ENCODE measurements at regions not wholly inside any gene's neighbourhood (a gene's known extent, or its start where the extent isn't known, plus 50 kb on each side); places are given as distances from the start of the nearest gene placed in this dataset.

GRCh38 chr11:35071722-35072121, 67.2 kb upstream of the CD44 start:
- DNase-seq (ENCODE audit: extremely low spot score in 2 of 2) = no peak
- Histone ChIP-seq H3K27ac (no peak overlapping the region), H3K9me3 (no peaks in the 10 kb centered on the region), H3K4me1 (peaks cover 6% of the 10 kb centered on the region), H3K36me3 (no peaks in the 10 kb centered on the region), H3K4me3 (no peak overlapping the region), H3K27me3 (no peaks in the 10 kb centered on the region)
- no peak for TF ChIP-seq POLR2A (IDR thresholded peaks at IDR 0.05)
- TF ChIP-seq POLR2AphosphoS5 (IDR thresholded peaks at IDR 0.05; ENCODE audit: insufficient read depth in 1 of 2, low read depth in 1 of 2) = no peak
- no peak for TF ChIP-seq CTCF (IDR thresholded peaks at IDR 0.05)
- intact Hi-C loops (cut with DNase I) = no loop called here

DNA sequence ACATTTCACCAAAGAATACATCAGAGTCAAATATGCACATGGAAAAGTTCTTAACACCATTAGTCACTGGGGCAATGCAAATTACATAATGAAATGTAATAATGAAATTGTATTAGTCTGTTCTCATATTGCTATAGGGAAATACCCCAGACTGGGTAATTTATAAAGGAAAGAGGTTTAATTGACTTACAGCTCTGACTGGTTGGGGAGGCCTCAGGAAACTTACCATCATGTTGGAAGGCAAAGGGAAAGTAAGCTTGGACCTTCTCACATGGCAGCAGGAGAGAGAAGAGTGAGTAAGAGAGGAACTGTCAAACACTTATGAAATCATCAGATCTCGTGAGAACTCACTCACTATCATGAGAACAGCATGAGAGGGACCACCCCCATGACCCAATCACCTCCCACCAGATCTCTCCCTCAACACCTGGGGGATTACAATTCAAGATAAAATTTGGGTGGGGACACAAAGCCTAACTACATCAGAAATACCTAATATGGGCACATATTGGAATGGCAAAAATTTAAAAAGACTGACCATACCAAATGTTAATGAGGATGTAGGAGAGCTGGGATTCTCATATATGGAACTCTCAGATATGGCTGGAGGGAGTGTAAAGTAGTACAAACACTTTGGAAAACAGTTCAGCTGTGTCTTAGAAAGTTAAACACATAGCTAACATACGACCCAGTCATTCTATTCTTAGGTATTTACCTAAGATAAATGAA, 65.1 kb upstream of the CD44 start:
- peaks cover 9% of the 10 kb centered on the region for H3K4me1 ChIP-seq
- H3K27ac ChIP-seq = no peak overlapping the region
- H3K36me3 ChIP-seq = no peaks in the 10 kb centered on the region
- no peaks in the 10 kb centered on the region for H3K9me3 ChIP-seq
- no peak overlapping the region for H3K4me3 ChIP-seq
- H3K27me3 ChIP-seq = no peaks in the 10 kb centered on the region
- intact Hi-C loops (cut with DNase I) = no loop called here
- no peak for TF ChIP-seq CTCF (IDR thresholded peaks at IDR 0.05)
- no peak for TF ChIP-seq POLR2A (IDR thresholded peaks at IDR 0.05)
- no peak for TF ChIP-seq POLR2AphosphoS5 (IDR thresholded peaks at IDR 0.05; ENCODE audit: insufficient read depth in 1 of 2, low read depth in 1 of 2)
- no peak for DNase-seq (ENCODE audit: extremely low spot score in 2 of 2)

DNA sequence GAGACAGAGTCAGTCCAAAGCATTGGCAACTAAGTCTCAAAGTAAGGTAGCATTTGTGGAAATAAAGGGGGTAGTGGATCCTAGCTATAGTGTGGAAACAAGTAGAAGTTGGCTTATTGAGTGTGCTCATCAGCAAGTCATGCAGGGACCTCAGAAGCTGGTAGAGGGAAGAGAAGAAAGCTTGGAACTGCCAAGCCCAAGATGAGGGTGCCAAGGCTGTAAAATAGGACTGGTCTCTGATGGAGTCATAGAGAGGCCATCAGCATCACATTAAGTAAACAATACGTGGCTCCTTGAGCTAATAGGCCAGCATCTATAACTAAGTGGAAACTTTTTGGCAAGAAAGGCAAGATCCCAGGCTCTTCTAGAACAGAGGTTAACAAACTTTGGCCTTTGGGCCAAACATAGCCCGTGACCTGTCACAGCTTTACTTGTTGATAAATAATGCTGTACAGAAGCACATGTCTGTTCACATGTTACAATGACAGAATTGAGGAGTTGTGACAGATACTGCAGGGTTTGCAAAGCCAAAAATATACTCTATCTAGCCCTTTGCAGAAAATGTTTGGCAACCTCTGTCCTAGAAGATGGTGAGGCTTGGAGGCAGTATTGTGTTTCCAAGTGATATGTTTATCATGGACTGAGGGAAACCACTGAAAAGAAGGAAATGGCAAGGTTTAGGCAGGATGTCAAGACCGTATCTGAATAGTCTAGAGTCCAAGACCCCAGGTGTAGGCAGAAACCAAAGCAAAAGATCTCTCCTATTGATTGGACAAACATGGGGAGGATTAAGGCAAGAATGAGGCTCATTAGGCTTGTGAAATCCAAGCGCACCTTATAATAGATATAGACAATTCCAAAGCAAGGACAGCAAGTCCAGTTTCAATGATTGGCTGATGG, 62.5 kb upstream of the CD44 start:
- H3K36me3 ChIP-seq = no peaks in the 10 kb centered on the region
- H3K4me1 ChIP-seq = peaks cover 9% of the 10 kb centered on the region
- no peak for DNase-seq (ENCODE audit: extremely low spot score in 2 of 2)
- no peaks in the 10 kb centered on the region for H3K27me3 ChIP-seq
- intact Hi-C loops (cut with DNase I) = no loop called here
- no peak overlapping the region for H3K4me3 ChIP-seq
- H3K9me3 ChIP-seq = no peaks in the 10 kb centered on the region
- TF ChIP-seq POLR2AphosphoS5 (IDR thresholded peaks at IDR 0.05; ENCODE audit: insufficient read depth in 1 of 2, low read depth in 1 of 2) (peak in 1 of 2 donors; percentile 20), POLR2A (IDR thresholded peaks at IDR 0.05) (no peak)
- peak overlapping the region; percentile 36 for H3K27ac ChIP-seq

GRCh38 chr11:35077709-35078469, 61.1 kb upstream of the CD44 start:
- intact Hi-C loops (cut with DNase I) = no loop called here
- Histone ChIP-seq H3K27ac (no peak overlapping the region), H3K36me3 (no peaks in the 10 kb centered on the region), H3K4me3 (no peak overlapping the region), H3K4me1 (peaks cover 20% of the 10 kb centered on the region), H3K27me3 (no peaks in the 10 kb centered on the region), H3K9me3 (no peaks in the 10 kb centered on the region)
- peak in 1 of 2 donors; percentile 16 for TF ChIP-seq POLR2AphosphoS5 (IDR thresholded peaks at IDR 0.05; ENCODE audit: insufficient read depth in 1 of 2, low read depth in 1 of 2)
- TF ChIP-seq POLR2A (IDR thresholded peaks at IDR 0.05) = no peak
- TF ChIP-seq CTCF (IDR thresholded peaks at IDR 0.05) = no peak
- DNase-seq (ENCODE audit: extremely low spot score in 2 of 2) = no peak

GRCh38 chr11:35078470-35078735, 60.6 kb upstream of the CD44 start:
- intact Hi-C loops (cut with DNase I) = no loop called here
- H3K27ac ChIP-seq = no peak overlapping the region
- peaks cover 25% of the 10 kb centered on the region for H3K4me1 ChIP-seq
- no peaks in the 10 kb centered on the region for H3K27me3 ChIP-seq
- TF ChIP-seq POLR2AphosphoS5 (IDR thresholded peaks at IDR 0.05; ENCODE audit: insufficient read depth in 1 of 2, low read depth in 1 of 2) = no peak
- DNase-seq (ENCODE audit: extremely low spot score in 2 of 2) = no peak
- no peaks in the 10 kb centered on the region for H3K9me3 ChIP-seq
- H3K36me3 ChIP-seq = no peaks in the 10 kb centered on the region
- H3K4me3 ChIP-seq = no peak overlapping the region

Measured in vagina (tissue), 2 donors.